GF-D8 (cell line): ENCODE measurements at regions not wholly inside any gene's neighbourhood (a gene's known extent, or its start where the extent isn't known, plus 50 kb on each side); places are given as distances from the start of the nearest gene placed in this dataset.

Source experiments
- DNase-seq: peaks from one replicate; lab custom pipeline; 2025; lab: John Stamatoyannopoulos, UW

DNA sequence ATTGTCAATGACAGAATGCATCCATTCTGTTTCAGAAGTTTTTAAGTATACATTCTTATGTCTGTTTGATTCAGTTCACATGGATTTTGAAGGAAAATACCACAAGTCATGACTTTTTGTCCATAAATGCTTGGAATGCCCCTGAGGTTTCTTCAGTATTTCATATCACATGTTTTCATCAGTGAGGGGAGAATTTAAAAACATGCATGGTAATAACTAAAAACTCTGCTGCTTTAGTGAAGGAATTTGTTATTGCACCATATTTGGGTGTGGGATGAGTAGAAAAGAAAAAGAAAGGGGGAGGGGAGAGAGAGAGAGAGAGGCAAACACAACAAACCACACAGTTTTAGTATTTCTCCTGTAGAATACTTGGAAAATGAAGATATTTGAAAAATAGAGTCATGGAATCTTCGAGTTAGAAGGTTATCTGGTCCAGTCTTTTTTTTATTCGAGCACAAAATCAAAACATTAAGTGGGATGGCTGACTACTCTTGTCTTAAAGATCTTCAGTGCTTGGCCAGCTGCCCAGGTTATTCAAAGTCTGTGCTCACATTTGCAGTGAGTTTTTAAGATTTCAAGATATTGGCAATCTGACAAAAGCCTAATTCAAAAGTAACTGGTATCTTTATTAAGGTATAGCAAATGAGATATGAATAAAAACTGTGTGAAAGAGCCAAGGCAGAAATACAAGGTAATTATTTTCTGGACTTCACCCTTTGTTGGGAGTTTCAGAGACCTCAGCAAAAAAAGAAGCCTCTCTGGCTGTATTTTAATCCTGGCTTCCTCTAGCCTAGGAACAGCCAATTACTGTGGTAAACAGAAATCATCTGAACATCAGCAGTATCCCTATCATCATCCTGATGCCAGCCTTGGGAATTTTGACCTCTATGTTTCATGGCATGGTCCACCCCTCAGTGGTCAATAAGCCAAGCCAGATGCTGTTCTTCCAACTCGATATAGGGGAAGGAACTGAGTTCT, 687.9 kb upstream of the CITED2 start:
- DNase-seq, result no peak

DNA sequence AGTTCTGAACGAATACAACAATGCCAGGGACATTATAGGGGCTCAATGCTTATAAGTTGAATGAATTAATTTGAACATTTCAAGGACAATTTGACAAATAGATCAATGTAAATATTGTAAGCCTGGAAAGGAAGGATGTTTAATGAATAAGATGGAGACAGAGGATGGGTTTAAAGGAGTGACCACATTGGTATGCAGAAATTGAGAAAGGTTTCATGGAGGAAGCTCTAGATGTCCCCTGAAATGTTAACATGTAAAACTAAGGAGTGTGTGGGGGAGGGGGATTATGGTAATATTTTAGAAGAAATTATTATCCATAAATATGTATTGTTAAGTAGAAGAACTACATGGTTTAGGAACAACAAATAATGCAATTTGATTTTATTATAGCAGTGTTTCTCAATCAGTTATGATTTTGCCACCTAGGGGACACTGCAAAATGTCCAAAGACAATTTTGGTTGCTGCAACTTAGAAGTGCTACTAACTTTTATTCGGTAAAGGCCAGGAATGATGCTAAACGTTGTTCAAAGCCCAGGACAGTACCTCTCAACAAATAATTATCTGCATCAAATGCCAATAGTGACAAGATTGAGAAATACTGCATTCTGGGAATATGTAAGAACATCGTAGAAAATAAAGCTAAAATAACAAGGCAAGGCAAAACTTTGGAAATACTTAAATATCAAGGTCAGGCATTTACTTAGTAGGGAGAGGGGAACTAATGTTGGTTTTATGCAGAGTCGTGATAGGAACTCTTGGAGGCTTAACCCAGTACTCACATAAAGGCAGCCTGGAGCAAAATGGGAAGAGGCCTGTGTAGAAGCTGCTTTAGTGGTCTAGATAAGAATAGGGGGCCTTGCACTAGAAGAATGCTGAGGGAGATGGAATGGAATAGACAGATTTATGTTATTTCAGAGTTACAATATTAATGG, 686.9 kb upstream of the CITED2 start:
- no peak for DNase-seq

GRCh38 chr6:140059947-140060346, 685.5 kb upstream of the CITED2 start:
- DNase-seq, result no peak

GRCh38 chr6:140058863-140059262, 684.4 kb upstream of the CITED2 start:
- DNase-seq, result no peak

DNA sequence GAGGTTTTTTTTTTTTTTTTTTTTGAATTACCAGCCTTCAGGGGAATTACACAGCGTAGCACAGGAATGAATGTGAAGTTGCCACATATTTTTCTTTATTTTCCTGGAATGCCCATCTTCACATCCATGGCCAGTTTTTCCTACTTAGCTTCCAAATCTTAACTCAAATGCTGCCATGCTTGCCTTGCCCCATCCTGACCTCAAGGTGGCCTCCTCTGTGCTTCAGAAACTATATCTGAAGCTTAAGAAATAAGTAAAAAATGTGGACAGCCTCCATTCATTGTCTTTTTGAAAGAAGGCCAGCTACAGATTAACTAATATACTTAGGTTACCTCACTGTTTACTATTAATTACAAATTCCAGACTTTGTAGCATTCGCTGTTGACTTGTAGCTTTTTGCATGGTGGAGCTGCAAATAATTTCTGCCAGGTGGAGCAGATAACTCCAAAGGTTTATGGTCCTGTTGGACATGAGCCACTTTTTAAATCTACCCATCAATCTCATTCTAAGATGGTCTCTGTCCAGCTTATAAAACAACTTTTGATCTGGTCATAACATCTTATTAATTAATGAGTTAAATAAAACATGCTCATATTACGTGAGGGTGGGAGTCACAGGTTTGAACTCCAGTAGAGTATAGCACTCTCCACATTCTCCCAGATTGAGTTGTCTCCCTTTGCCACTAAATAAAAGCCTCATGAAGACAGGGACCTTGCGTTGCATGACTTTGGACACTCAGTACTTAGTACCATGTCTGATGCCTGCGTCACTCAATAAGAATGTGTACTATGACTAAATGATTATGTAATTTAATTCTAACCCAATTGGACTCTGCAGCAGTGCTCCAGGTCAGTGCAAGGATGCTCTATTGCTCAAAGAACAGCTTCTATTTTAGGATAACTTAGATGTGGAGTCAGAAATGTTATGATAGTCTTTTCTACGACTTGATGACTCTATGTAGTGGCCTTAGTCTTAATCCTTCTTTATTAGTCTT, 678.6 kb upstream of the CITED2 start:
- DNase-seq, result no peak

- DNase-seq, result no peak
These were observed 677.4 kb upstream of the CITED2 start for GRCh38 chr6:140051521-140052512.

DNA sequence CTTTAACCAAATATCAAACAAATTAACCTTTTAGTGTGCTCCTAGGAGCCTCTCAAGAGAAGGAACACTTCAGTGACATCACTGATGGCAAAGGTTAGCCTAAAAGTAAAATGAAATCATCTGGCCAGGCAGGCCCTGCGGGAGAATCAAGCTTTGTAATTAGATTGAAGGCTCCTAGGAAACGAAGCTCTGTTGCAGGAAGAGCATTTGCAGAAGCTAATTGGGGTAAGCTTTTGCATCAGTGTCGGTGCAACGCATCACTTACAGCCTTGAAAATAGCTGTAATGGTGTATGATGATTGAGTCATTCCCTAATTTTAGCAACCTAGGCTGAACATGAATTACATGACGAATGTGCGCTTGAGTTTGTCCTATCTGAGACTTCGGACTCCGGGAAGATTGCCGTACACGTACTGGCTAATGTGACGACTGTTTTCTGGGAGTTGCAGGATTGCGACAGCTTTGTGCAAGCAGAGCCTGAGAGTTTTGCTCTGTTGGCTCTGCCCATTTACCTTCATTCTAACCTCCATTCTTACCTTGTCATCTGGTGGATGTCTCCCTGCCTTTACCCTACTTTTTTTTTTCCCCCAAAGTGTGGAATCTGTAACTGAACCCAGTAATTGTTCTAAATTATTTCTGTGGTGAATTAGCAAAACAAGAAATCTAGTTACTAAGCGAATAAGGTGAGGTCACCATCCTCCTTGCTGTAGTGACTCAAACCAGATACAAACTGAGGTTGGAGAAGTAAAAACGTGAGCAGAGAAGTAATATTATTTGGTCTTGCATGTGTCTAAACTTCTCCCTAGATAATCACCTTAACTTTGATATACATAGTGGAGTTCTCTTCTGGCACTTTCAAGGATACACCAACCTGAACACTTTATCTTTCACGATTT, 675.9 kb upstream of the CITED2 start:
- DNase-seq, result no peak

DNA sequence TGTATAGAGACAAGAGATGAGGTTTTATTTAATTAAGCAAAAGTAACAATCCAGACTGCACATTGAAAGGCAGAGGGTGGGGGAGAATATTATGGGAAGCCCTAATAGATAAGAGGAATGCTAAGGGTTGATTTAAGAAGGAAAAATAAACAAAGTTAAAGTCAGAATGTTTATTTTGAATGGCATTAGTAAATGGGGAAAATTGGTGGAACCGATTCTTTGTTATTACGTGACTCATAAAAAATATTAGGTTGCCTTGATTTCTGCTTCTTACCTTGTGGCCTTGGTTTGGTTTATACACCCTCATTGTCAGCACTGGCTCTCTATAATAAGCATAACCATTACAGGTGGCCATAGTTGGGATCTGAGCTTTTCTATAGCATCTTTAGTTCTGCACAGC, 674.8 kb upstream of the CITED2 start:
- DNase-seq, result no peak

DNA sequence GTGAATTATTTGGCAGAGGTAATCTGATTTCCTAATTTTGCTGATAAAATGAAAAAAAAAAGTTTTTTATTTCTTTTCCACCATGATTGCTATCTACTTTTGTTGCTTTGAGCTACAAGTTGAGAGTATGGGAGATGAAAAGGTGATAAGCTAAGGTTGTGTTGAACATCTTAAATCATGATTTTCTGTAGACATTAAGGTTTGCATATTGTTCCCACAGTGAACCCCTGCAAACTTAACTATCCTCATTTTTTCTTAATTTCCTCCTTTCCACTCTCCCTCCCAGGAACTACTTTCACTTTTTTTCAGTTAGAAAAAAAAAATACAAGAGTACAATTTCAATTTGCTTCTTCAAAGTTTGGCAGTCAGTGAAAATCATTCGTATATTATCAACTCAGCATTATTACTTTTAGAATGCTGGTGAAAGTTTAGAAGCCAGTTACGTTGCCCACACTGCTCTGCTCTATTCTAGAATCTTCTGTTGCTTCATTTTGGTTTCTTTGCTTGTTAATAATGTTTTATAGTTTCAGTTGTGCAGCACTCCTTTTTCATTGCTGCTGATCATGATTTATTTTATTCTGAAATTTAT, 673.8 kb upstream of the CITED2 start:
- no peak for DNase-seq

- DNase-seq, result no peak
These were observed 672.9 kb upstream of the CITED2 start for GRCh38 chr6:140047321-140047720.

DNA sequence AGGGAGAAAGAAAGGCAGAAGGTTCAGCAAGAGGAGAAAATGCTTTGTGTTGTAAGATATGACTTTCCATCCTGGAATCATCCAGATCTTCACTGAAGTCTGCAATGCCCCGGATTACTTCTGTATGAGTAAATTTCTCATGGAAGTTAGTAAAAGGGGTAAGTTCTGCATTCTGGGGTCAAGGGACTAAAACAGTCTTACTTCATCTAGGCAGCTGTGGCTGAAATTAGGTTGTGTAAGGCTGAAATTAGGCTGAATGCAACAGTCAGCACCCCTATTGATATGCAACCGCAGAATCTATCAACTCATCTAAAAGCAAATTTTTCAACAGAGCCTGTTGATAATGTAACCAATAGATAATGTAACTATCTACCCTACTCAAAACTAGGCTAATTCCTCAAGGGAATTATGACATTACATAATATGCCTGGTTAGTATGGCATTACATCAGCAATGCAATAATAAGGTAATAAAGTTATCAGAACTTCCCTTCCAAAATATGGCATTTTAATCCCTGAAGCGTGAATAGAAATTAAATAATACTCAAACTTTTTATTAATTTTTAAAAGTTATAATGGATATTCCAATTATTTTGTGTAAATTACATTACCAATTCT, 671.7 kb upstream of the CITED2 start:
- no peak for DNase-seq

- no peak for DNase-seq
These were observed 670.7 kb upstream of the CITED2 start for GRCh38 chr6:140045116-140045515.

DNA sequence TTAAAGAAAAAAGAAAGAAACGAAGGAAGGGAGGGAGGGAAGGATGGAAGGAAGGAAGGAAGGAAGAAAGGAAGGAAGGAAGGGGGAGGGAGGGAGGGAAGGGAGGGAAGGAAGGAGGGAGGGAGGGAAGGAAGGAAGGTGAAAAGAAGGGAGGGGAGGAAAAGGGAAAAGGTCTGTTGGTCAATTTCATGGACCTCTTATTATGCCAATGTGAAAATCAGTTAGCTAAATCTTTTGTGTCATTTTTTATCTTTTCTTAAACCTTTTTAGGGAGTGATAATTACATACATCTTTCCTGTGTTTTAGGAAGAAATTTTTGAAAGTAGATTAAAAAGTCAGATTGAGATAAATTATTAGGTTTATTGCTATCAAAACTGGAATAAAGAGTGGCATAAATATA, 670.2 kb upstream of the CITED2 start:
- no peak for DNase-seq

DNA sequence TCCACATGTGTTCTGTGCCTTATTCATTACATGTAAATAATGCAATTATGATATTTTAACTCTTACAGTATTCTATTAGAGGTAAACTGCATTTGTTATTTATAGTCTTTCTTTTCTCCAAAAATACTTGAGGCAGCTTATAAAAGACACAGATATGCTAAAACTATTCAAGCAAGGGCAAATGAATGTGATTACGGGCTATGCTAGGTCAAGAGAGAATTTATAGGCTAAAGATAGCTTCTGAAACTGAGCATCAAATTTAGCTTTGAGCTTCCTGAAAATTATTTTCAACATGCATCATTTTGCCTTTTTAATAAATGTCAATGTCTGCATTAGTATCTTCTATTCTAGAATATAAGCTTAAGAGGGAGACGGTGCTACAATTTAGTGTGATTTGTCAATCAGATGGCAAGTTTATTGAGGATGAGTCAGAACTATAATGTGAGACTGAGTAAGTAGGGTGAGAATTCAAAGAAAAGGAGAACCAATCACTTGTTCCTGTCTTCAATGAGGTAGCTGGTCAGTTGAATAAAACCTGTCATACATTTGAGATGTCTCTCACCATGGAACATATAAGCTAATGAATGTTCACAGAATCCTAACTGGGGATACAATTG, 669.4 kb upstream of the CITED2 start:
- DNase-seq, result no peak

DNA sequence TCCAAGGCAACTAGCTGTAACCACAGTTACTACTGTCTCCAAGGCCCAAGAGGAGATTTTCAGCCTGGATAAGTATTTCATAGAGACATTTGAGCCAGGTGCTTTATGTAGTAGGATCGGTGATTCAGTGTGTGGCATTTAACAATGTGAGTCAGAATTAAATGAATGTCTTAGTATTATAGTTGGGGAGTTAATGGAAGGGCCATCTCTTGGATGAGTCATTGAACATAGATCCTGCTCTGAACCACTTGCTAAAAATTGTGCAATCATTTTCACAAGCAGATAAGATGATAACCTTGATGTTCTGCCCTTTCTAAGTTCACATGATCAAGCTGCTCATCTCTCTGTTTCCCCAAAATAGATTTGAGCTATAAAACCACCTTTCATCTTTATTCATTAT, 668.9 kb upstream of the CITED2 start:
- DNase-seq, result no peak

GRCh38 chr6:140041571-140042332, 667.3 kb upstream of the CITED2 start:
- no peak for DNase-seq

GRCh38 chr6:140041056-140041455, 666.6 kb upstream of the CITED2 start:
- no peak for DNase-seq
